Sigmoid colon (tissue), 6 donors: ENCODE measurements at regions not wholly inside any gene's neighbourhood (a gene's known extent, or its start where the extent isn't known, plus 50 kb on each side); places are given as distances from the start of the nearest gene placed in this dataset.

Source experiments
- DNase-seq: peaks from one replicate; pipeline ENCODE4 v3.0.0-alpha.2; 2019
- H3K27ac ChIP-seq, 4 donors: fragments of 200-600 bp; sonication (generic); one replicate each; pipeline ENCODE4 v1.5.1; 2016 to 2019; ENCODE audit warnings: mild to moderate bottlenecking in 1 of 4
- H3K27me3 ChIP-seq, 3 donors: fragments of 200-600 bp; sonication (generic); one replicate each; pipeline ENCODE4 v1.5.1; 2019; ENCODE audit warnings: mild to moderate bottlenecking in 1 of 3
- H3K36me3 ChIP-seq, 4 donors: fragments of 200-600 bp; sonication (generic); one replicate each; pipeline ENCODE4 v1.5.1; 2016 to 2019
- H3K4me1 ChIP-seq, 4 donors: fragments of 200-600 bp; sonication (generic); one replicate each; pipeline ENCODE4 v1.5.1; 2017 to 2019
- H3K4me3 ChIP-seq, 4 donors: fragments of 200-600 bp; sonication (generic); one replicate each; pipeline ENCODE4 v1.5.1; 2017 to 2019; ENCODE audit warnings: mild to moderate bottlenecking in 2 of 4, moderate library complexity in 1 of 4
- H3K9me3 ChIP-seq, 4 donors: fragments of 200-600 bp in 3 of 4; sonication (generic) in 3 of 4; one replicate each; pipeline versions ENCODE4 v1.5.1 to v1.6.1; 2013 to 2019
- EP300 ChIP-seq, 4 donors: sonication (generic); formaldehyde crosslinking; IDR thresholded peaks; one replicate each; pipeline ENCODE4 v1.6.1; 2017; ENCODE audit warnings: antibody characterized with exemption in 4 of 4
- POLR2A ChIP-seq, 2 donors: fragments of 450-650 bp; IDR thresholded peaks; one replicate each; pipeline ENCODE4 v1.6.1; 2016; ENCODE audit warnings: antibody characterized with exemption in 2 of 2, mild to moderate bottlenecking in 2 of 2, moderate library complexity in 2 of 2
- POLR2AphosphoS5 ChIP-seq, 4 donors: sonication (generic); formaldehyde crosslinking; IDR thresholded peaks; one replicate each; pipeline ENCODE4 v1.6.1; 2017; ENCODE audit warnings: antibody characterized with exemption in 4 of 4
- WGBS, 2 donors: extraction: QIAGEN DNeasy Blood & Tissue Kit; methylation state at CpG; one replicate each; pipeline ENCODE4 v1.1.7; 2013; 5-methylcytosine and 5-hydroxymethylcytosine counted together
- intact Hi-C: fragments of 100-400 bp; cut with DNase I; formaldehyde crosslinking; loops from one replicate; pipeline ENCODE4 v1.15.1; 2023
- TF ChIP-seq, protein P1 (sequence below), 4 experiments: fragments of 450-650 bp in 3 of 4; fragments of 200-600 bp in 1 of 4; IDR thresholded peaks; one replicate each; pipeline ENCODE4 v1.5.1; 2016 to 2019; ENCODE audit warnings: antibody characterized with exemption in 4 of 4, mild to moderate bottlenecking in 3 of 4, moderate library complexity in 2 of 4
- donor health status: healthy with polysubstance abuse.
- donor health status: healthy.

GRCh38 chr5:167616043-167616890 is 675.2 kb upstream of the WWC1 start:
- TF ChIP-seq, protein P1, sequence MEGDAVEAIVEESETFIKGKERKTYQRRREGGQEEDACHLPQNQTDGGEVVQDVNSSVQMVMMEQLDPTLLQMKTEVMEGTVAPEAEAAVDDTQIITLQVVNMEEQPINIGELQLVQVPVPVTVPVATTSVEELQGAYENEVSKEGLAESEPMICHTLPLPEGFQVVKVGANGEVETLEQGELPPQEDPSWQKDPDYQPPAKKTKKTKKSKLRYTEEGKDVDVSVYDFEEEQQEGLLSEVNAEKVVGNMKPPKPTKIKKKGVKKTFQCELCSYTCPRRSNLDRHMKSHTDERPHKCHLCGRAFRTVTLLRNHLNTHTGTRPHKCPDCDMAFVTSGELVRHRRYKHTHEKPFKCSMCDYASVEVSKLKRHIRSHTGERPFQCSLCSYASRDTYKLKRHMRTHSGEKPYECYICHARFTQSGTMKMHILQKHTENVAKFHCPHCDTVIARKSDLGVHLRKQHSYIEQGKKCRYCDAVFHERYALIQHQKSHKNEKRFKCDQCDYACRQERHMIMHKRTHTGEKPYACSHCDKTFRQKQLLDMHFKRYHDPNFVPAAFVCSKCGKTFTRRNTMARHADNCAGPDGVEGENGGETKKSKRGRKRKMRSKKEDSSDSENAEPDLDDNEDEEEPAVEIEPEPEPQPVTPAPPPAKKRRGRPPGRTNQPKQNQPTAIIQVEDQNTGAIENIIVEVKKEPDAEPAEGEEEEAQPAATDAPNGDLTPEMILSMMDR (IDR thresholded peaks at IDR 0.05): no peak
- TF ChIP-seq POLR2AphosphoS5 (IDR thresholded peaks at IDR 0.05) (no peak), POLR2A (IDR thresholded peaks at IDR 0.05) (no peak), EP300 (IDR thresholded peaks at IDR 0.05) (no peak)
- intact Hi-C loops: no loop called here

DNA sequence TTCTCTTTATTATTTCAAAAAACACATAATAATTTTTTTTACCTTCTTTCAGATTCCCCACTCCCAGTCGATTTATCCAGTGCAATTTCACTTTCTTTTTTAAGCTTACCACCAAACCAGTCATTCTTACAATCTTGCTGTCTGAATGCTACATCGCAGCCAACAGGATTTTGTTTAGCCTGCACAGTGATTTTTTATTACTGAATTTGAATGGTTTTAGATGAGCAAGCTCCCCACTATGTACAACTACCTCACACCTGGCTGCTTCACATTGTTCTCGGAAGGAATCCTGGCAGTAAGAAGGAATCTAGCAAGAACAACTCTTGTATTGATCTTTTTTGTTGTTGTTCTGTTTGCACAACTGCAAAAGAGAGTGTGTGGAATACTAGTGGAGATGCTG is 668.1 kb upstream of the WWC1 start:
- TF ChIP-seq, protein P1 (IDR thresholded peaks at IDR 0.05): no peak
- no peak for TF ChIP-seq POLR2AphosphoS5 (IDR thresholded peaks at IDR 0.05)
- TF ChIP-seq POLR2A (IDR thresholded peaks at IDR 0.05): no peak
- TF ChIP-seq EP300 (IDR thresholded peaks at IDR 0.05): no peak
- Histone ChIP-seq H3K27ac (no peak overlapping the region), H3K4me3 (no peak overlapping the region), H3K27me3 (no peaks in the 10 kb centered on the region), H3K4me1 (no peaks in the 10 kb centered on the region), H3K9me3 (no peaks in the 10 kb centered on the region), H3K36me3 (no peaks in the 10 kb centered on the region)
- 33 to 65% methylated on average over 3 of the region's 3 CpGs for WGBS, 2 donors
- no peak for DNase-seq
- intact Hi-C loops: no loop called here

More at GRCh38 chr5:167616043-167616890, 675.2 kb upstream of the WWC1 start:
- Histone ChIP-seq H3K9me3 (no peaks in the 10 kb centered on the region), H3K27ac (no peak overlapping the region), H3K4me1 (no peaks in the 10 kb centered on the region), H3K27me3 (no peaks in the 10 kb centered on the region), H3K4me3 (no peak overlapping the region), H3K36me3 (no peaks in the 10 kb centered on the region)
- 11 to 80% methylated on average over 2 of the region's 2 CpGs for WGBS, 2 donors
- DNase-seq: no peak

GRCh38 chr5:167624053-167624452 is 667.4 kb upstream of the WWC1 start:
- H3K4me1 ChIP-seq: no peaks in the 10 kb centered on the region
- intact Hi-C loops: no loop called here
- TF ChIP-seq, protein P1 (IDR thresholded peaks at IDR 0.05): no peak
- TF ChIP-seq POLR2A (IDR thresholded peaks at IDR 0.05): no peak
- no peak for TF ChIP-seq EP300 (IDR thresholded peaks at IDR 0.05)
- TF ChIP-seq POLR2AphosphoS5 (IDR thresholded peaks at IDR 0.05): no peak
- H3K27ac ChIP-seq: no peak overlapping the region
- no peaks in the 10 kb centered on the region for H3K27me3 ChIP-seq
- no peaks in the 10 kb centered on the region for H3K9me3 ChIP-seq
- WGBS, 2 donors: 52 to 70% methylated on average over 2 of the region's 2 CpGs
- H3K36me3 ChIP-seq: no peaks in the 10 kb centered on the region
- no peak for DNase-seq
- no peak overlapping the region for H3K4me3 ChIP-seq

DNA sequence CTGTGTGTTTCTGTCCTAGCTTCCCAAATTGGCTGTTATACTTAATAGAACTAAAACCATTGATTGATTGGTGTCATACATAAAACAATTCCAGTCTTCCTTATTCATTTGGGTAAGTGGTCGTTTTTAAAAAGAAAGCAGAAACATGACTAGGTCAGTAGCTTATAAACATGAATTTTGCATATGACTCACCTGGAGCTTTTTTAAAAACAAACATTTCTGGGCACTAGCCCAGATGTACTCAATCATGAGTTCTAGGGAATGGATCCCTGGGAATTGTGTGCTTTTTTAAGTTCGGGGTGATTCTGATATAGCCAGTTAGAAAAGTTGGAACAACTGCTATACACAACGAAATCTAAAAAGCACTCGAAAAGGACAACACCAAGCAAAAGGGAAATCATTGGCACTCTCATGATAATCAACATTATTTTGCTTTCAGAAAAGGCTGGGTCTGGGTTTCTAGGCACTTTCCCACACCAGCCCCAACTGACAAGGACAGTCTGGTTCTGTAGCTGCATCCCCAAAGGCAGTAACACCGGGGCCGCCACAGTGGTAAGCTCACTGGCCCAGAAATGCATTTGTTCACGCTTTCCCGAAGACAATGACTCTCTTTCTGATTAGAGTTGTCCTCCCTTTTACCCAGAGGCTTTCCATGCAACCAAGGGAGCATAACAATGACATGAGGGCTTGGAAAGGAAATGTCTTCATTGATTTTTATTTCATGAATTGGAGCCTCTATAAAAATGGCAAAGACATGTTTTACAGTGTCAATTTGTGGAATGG is 664.9 kb upstream of the WWC1 start:
- no peak for DNase-seq
- no peak for TF ChIP-seq POLR2AphosphoS5 (IDR thresholded peaks at IDR 0.05)
- no peak for TF ChIP-seq EP300 (IDR thresholded peaks at IDR 0.05)
- TF ChIP-seq POLR2A (IDR thresholded peaks at IDR 0.05): no peak
- TF ChIP-seq, protein P1 (IDR thresholded peaks at IDR 0.05): no peak
- Histone ChIP-seq H3K4me1 (no peaks in the 10 kb centered on the region), H3K9me3 (no peaks in the 10 kb centered on the region), H3K4me3 (no peak overlapping the region), H3K27ac (no peak overlapping the region), H3K27me3 (no peaks in the 10 kb centered on the region), H3K36me3 (no peaks in the 10 kb centered on the region)
- WGBS, 2 donors: 79 to 82% methylated on average over 8 of the region's 8 CpGs
- intact Hi-C loops: no loop called here
